Stimulated activated CD8-positive, alpha-beta memory T cell treated with anti-CD3 and anti-CD28 coated beads, Interleukin-12 subunit alpha, Interleukin-12 subunit beta, amount 100 ng/mL, for 24 hours (primary cell): ENCODE measurements at regions not wholly inside any gene's neighbourhood (a gene's known extent, or its start where the extent isn't known, plus 50 kb on each side); places are given as distances from the start of the nearest gene placed in this dataset.

Source experiments
- DNase-seq: peaks from one replicate; pipeline ENCODE4 v3.0.0-alpha.2; 2020; ENCODE audit errors: extremely low read depth

DNA sequence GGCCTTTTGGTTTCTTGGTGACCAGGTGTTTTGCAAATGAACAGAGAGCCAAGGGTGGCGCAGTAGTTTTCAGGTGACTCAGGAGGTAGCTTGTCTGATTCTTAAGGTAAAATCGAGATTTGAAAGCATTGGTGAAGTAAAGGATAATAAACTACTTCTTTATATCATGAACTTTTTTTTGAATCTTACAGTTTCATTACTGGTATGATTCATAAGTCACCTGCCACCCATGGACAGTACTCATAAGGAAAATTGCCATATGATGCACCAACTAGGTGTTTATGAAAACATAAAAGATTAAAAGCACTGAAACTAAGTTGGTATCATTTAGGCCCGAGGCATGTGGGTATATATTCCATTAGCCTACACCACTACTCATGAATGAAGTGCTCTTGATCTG, 84.1 kb upstream of the MGAT5 start:
- no peak for DNase-seq

DNA sequence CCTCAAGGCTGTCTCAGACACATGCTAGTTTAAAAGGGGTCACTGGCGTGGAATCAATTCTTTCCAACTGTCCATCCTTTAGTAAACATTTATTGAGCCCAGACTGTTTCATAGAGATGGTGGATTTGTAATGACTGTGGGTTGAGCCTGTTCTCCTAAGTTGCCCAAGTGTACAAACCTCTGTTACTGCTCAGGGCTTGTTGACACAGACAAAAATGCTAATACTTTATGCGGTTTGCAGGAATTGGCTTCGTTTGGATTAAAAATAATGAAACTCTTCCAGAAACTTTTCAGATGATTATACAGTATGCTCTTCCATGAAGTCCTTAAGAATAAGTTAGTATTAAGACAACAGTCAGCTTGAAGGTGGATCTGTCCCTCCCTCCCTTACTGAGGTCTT, 83.6 kb upstream of the MGAT5 start:
- no peak for DNase-seq

DNA sequence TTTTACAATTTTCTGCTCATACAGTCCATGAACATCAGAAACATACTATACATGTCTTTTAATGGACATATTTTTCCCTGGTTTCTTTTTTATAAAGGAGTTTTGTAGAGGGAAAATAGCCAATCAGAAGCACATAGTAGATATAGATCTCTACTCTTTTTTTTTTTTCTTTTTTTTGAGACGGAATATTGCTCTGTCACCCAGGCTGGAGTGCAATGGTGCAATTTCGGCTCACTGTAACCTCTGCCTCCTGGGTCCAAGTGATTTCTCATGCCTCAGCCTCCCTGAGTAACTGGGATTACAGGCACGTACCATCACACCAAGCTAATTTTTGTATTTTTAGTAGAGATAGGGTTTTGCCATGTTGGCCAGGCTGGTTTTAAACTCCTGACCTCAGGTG, 83.2 kb upstream of the MGAT5 start:
- DNase-seq = no peak

DNA sequence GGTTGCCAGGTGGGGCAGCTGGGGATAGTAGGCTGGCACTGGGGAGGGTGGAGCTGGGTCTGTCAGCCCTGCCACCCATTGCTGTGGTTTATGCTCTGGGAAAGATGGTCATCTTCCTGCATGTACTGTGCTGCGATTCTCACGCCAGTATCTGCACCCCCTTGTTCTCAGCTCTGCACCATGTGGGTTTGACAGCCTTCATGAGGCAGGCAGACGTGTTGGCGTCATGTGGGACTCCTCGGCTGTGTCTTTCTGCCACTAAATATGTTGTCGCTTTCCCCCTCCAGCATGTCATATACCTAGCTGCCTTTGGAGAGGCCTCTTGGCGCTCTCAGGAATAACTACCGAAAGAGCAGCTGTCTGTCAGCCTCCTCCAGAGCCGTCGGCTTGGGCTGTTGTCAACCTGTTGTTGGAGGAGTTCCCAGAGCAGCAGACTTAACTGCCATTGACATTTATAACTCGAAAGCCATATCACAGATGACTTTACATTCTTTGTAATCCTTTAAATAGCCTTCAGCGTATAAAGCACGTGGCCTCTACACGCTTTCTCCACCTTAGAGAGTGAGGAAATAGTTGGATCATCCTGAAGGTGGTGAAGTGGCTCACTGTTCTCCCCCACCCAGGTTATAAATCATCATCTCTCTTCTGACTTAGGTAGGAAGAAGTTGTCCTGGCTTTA, 80.4 kb upstream of the MGAT5 start:
- DNase-seq = no peak

DNA sequence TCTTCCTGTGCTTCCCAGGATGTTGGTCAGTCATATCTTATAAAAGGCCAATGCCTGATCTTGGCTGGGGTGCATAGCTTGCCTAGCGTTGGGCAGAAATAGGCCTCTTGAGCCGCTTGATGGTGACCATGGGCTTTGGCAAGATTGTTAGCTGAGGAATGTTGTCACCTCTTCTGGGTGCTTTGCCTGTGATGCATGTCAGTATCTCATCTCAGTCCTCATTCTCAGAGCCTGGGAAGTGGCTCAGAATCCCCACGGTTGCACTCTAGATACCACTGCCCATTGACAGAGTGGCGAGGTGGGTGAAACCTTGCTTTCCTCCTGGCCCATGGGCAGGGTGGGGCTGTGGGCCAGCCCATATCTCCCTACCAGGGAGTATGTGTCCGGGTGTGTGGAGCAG, 79.2 kb upstream of the MGAT5 start:
- no peak for DNase-seq

DNA sequence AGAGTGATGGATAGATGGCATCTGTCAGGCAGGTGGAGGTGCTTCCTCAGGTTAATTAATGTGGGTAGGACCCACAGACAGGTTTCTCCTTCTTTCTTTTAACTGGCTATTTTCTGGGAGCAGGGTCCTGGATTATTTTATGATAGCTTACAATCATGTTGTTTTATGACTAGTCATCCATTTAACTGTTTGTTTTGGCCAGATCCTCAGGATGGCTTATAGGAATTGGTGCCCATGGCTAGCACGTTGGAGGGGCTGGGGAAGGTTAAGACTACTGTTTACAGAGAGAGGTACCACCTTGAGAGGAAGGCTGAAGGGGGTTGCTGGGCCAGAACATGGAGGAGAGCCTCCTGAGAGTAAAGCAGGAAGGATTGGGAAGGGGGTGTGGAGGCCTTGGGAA, 78.0 kb upstream of the MGAT5 start:
- DNase-seq = no peak

DNA sequence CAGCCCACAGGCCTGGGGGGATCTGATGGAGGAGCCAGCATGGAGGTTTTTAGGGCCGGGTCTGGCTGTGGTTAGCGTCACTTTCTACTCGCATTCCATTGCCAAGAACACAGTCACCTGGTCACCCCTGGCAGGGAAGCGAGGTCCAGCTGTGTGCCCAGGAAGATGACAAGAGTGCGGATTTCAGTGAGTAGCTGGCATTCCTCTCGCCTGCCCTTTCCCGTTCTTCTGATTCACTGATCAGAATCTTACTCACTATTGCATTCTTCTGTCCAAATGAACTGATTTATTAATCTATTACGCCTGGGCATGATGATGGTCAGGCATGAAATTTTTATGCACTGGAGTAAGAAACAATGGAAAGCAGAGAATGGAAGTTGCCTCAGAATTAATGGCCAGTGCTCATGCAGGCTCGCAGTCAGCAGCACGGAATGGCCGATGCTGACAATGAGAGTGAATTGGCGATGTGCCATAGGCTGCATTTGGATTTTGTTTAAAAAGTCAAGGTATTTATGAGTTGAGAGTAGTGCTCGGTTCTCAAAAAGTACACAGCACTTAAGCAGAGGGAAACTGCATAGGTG, 76.4 kb upstream of the MGAT5 start:
- no peak for DNase-seq

DNA sequence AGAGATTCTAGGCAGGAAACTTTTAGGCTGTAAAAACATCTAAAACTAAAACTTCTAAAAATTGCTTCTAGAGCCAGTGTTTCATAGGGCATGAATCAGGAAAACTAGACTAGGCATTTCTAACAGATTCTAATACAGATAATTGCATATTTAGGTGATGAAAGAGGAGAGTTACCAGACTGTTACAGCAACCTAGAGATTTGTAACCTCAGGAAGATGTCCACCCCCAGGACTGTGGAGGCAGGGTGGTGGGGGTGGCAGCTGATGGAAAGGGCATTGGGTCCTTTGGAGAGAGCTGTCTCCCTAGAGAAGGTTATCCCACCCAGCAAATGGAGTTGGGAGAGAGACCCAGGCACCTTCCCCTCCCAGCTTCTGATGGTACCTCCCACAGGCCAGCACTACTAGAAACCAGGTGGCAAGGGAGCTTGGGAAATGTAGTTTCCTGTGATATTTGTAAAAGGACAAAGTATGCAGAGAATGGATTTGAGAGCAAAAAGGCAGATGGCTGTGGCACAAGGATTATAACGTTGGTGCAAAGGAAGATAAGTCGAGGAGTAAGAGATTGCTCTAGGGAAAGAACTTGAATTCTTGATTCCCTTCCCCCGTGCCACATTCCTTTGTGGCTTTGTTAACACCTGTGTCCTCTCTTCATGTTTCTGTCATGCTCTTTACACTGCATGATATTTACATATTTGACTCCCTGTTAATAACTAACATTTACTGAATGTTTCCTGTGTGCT, 75.6 kb upstream of the MGAT5 start:
- no peak for DNase-seq

DNA sequence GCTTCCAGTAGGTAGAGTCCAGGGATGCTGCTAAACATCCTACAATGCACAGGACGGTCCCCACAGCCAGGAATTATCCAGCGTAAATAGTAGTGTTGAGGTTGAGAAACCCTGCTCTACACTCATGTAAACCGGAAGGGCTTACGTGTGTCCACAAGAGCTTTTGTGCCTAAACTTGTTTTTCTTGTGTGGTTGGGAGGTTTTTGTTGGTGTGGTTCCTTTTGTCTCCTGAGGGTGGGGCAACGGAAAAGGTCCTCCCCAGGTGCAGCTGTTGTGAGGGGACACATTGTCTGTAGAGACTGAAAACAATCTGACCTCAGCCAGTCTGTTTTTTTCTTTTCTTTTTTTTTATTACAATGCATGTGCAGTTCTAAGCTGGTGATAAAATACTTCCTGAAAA, 72.7 kb upstream of the MGAT5 start:
- DNase-seq = no peak

DNA sequence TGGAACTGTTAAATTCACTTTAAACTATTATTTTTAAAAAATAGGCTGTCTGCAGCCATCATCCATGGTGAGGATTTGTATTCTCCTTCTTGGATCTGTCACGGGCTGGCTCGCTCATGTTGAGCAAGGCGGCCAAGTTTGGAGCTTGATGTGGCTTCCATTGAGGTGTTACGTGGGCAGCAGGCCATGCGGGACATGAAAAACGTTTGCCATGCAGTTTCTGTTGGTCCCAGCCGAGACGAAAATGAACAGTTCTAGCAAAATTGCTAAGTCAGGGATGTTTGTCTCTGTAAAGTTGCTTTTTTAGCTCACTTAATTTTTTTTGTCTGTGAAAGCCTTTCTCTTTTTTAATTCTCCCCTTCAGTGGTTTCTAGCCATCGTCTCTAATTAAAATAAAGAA, 70.2 kb upstream of the MGAT5 start:
- DNase-seq = no peak

DNA sequence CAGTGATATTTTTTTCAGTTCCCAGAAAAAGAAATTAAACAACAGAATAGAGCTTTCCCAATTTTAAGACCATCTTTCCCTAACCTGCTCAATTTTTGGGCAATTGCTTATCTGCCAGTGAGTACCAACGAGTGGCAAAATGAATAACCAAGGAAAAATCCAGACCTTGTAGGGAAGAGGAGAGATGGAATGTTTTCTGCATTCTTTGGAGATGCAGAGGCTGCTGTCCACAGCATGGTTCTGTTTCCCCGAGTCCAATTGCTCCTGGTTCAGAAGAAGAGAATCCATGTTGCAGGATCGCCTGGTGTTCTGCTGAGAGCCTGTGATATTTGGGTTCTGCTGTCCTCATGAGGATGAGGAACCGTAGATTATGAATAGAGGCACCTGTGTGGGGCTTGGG, 68.2 kb upstream of the MGAT5 start:
- DNase-seq = no peak

DNA sequence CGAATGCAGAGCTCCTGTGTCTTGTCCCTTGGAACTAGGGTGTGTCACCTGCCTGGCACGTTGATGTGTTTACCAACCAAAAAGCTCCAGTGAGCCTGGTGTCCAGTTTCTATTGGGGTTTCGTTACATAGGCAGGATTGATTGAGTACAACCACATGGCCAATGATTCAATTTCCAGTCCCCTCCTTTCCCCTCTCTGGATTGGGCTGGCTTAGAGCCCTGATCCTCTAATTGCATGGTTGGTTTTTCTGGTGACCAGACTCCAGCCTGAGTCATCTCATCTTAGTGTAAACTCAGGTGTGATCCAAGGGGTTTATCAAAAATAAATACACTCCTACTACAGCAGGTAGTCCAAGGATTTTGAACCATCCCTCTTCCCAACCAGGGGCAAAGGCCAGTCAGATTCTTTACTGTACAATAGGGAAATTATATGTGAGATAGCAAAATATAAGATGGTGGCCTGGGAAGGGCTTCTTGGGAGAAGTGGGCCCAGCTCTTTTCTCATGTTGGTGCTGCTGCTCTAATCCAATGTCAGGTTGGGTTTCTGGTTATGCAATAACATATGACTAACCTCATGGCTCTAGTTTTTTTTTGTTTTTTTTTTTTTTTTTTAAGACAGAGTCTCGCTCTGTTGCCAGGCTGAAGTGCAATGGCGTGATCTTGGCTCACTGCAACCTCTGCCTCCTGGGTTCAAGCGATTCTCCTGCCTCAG, 64.7 kb upstream of the MGAT5 start:
- DNase-seq = no peak

DNA sequence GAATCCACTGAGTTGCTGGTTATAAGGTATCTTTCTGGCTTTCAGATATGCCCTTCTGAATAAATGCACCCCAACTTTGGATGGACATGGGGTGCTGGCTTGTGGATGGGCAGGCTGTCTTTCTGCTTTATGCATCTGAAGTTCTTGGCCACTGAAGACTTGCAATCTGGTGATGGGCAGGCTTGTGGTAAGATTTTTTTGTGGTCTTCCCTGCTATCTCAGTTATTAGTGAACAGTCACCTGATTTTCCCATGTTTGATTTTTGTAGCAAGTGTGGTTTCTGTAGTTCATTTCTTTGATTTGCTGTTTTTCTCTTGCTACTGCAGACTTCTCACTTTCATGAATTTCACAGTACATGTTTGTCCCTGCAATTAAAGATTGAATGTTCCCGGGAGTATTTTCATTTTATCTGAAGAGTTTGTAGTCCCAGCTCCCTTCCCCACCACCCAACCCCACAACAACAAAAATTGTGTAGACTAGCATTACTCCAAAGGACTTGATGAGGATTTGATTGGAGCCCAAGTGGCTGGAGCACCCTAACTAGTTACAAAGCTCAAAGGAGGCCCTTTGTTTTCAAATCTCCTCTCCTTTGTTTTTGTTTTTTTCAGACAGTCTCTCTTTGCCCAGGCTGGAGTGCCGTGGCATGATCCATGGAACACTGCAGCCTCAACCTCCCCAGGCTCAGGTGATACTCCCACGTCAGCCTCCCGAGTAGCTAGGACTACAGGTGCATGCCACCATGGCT, 63.6 kb upstream of the MGAT5 start:
- no peak for DNase-seq

DNA sequence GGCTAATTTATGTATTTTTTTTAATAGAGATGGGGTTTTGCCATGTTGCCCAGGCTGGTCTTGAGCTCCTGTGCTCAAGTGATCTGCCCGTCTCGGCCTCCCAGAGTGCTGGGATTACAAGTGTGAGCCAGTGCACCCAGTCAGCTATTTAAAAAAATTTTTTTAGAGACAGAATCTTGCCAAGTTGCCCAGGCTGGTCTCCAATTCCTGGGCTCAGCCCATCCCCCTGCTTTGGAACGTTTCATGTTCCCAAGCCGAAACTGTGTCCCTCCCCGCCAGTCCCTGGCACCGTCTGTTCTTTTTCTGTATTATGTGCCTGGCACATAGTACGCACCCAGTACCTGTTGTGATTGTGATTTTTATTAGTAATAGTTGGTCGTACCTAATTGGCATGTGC, 63.1 kb upstream of the MGAT5 start:
- DNase-seq = no peak

DNA sequence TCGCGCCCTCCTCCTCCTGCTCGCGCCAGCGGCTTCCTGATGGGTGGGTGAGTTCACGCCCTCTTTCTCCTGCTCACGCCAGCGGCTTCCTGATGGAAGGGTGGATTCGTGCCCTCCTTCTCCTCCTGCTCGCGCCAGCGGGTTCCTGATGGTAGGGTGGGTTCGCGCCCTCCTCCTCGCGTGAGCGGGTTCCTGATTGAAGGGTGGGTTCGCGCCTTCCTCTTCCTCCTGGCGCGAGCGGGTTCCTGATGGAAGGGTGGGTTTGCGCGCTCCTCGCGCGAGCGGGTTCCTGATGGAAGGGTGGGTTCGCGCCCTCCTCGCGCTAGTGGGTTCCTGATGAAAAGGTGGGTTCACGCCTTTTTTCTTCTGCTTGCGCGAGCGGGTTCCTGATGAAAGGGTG, 62.0 kb upstream of the MGAT5 start:
- DNase-seq = no peak

DNA sequence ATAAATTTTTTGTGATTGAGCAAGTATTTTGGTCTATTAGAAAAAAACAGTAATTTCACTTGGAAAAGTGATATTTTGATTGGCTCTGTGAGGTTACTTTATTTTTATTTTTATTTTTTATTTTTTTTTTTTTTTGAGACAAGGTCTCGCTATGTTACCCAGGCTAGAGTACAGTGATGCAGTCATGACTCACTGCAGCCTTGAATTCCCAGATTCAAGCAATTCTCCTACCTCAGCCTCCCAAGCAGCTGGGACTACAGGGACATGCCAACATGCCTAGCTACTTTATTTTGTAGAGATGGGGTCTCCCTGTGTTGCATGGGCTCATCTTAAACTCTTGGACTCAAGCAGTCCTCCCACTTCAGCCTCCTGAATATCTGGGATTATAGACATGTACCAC, 60.9 kb upstream of the MGAT5 start:
- DNase-seq = no peak

DNA sequence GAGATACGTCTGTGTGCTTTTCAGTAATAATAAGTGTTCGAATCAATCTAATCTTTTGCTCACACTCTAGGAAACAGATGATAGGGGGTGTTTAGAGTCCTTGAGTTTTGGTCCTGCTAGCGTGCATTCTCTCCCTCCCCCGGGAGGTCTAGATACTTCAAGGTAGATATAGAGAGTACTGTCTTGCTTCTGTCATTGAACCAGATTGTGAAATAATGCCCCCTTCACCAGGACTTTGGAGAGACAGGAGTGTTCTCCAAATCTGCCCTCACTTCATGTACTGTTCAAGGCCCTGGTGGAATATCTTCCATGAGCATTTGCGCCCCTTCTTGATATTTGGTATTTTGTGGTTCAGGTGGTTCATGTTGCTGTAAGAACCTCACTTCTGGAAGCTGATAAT, 59.4 kb upstream of the MGAT5 start:
- DNase-seq = no peak

DNA sequence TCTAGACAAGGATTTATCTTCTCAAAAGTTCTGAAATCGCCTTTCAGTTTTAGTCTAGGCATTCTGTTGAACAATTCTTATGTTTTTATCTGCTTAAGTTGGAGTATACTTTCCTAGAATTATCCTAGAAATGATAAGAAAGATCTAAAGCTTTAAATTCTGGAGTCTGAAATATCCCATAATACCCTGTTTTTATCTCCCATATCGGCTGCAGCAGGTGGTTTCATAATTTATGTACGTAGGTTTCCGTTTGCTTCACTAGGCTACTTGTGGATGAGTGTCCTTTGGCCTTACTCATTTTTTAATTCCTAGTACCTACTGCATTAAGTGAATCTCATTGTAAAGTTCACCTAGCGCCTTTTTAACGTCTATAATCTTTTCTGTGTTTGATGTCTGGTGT, 58.5 kb upstream of the MGAT5 start:
- no peak for DNase-seq

DNA sequence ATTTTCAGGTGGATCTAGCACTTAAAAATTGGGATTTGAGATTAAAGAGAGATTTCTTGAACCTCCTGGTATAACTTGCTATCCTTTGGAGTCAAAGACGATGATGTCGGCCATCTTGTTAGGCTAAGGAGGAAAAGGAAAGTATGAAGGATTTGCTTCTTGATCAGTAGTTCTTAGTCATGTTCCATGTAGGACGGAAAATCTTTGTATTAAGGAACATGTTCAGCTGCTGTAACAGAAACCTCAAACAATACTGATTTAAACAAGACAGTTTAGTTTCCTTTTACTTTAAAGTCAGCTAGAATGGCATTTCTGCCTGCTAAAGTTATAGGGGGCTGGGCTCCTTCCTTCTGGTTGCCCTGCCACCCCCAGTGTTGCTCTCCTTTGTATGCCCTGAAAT, 56.4 kb upstream of the MGAT5 start:
- no peak for DNase-seq

DNA sequence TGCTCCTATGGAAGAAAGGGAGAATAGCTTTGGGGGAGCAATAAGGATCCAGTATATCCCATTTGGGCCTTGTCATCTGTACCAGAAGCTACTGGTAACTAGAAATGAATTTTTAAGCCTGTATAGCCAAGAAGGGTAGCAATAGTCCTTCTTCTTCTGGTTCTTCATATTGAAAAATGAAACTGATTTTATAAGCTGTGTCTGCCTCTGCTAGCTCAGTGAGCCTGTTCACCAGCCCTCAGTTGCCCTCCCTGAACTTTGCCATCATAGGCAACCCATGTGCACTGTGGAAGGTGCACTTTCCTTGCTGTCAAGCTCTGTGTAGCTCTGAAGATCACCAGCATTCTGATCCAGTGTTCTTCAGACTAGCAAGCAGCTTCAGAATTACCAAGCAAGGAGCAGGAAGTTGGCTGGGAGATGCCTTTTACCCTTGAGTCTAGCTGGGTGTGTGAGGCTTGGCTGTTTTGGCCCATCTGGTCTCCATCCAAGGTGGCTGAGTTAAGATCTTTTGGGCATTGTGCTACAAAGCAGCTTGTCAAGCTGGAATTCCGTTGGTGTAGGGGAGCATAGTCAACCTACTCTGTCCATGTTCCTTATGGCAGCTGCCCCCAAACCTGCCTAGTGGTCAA, 55.8 kb upstream of the MGAT5 start:
- no peak for DNase-seq

DNA sequence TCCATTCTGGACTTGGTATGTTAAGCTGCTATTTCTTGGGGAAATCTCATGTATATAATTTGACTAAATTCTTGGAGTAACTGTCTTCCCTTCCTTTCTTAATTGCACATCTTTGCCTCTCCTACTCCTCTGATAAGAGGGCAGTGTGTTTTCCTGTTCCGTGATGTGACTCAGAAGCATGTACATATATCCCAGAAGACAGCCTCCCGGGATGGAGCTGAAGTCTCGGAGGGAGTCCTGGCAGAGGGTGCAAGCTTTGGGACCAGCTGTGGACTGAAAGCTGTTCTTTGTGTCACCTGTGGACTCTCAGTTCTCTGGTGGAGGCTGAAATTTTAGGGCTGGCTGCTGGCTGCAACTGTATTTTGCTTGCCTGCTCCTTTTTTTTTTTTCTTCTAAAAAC, 54.7 kb upstream of the MGAT5 start:
- no peak for DNase-seq
